Activated CD8-positive, alpha-beta memory T cell treated with anti-CD3 and anti-CD28 coated beads, Interleukin-2, amount 10 ng/mL, durations not matched to agents 7 days and 5 days (primary cell): ENCODE measurements at regions not wholly inside any gene's neighbourhood (a gene's known extent, or its start where the extent isn't known, plus 50 kb on each side); places are given as distances from the start of the nearest gene placed in this dataset.
"Not testable (repeated sequence)": the region's sequence is repeated elsewhere in the genome, so short reads cannot be mapped to it uniquely, and the experiment has no call there.

ENCODE experiments used
- ATAC-seq: fragments of 150-1000 bp; cut with Tn5 transposase; one replicate; pipeline ENCODE4 v1.10.0; 2021; ENCODE audit warnings: moderate library complexity
- CTCF ChIA-PET: fragments of 350-600 bp; sonication (Branson Sonifier 250); formaldehyde crosslinking; loops from one replicate; lab custom pipeline; 2021; ENCODE audit warnings: antibody characterized with exemption; lab: Charles Lee
- DNase-seq: peaks from one replicate; pipeline ENCODE4 v3.0.0-alpha.2; 2020
- H3K27ac Mint-ChIP-seq: one replicate; pipeline ENCODE4 v1.8.0; 2021; ENCODE audit warnings: mild to moderate bottlenecking, mixed read lengths
- H3K27me3 Mint-ChIP-seq: one replicate; pipeline ENCODE4 v1.8.0; 2021; ENCODE audit warnings: mixed read lengths
- H3K36me3 Mint-ChIP-seq: one replicate; pipeline ENCODE4 v1.8.0; 2021; ENCODE audit warnings: mild to moderate bottlenecking, mixed read lengths
- H3K4me1 Mint-ChIP-seq: one replicate; pipeline ENCODE4 v1.8.0; 2021; ENCODE audit warnings: mixed read lengths
- H3K4me3 Mint-ChIP-seq: one replicate; pipeline ENCODE4 v1.8.0; 2021; ENCODE audit warnings: mild to moderate bottlenecking, moderate library complexity, mixed read lengths
- H3K9me3 Mint-ChIP-seq: one replicate; pipeline ENCODE4 v1.8.0; 2022; ENCODE audit warnings: low read depth, mixed read lengths

GRCh38 chr19:31461814-31462539, 112.7 kb upstream of the TSHZ3 start:
- CTCF ChIA-PET, result no interaction called here
- ATAC-seq (no peak), DNase-seq (no peak)
- Mint-ChIP-seq H3K27me3 (no peaks in the 10 kb centered on the region), H3K4me1 (no peaks in the 10 kb centered on the region), H3K27ac (no peak overlapping the region), H3K36me3 (no peaks in the 10 kb centered on the region), H3K9me3 (no peaks in the 10 kb centered on the region), H3K4me3 (no peak overlapping the region)

GRCh38 chr19:31470229-31470939, 121.1 kb upstream of the TSHZ3 start:
- H3K9me3 Mint-ChIP-seq, result no peaks in the 10 kb centered on the region
- H3K27me3 Mint-ChIP-seq, result no peaks in the 10 kb centered on the region
- H3K4me3 Mint-ChIP-seq, result no peak overlapping the region
- DNase-seq, result no peak
- no peak overlapping the region for H3K27ac Mint-ChIP-seq
- H3K4me1 Mint-ChIP-seq, result no peaks in the 10 kb centered on the region
- CTCF ChIA-PET, result no interaction called here
- no peak for ATAC-seq
- H3K36me3 Mint-ChIP-seq, result no peaks in the 10 kb centered on the region

GRCh38 chr19:31470952-31471351, 121.7 kb upstream of the TSHZ3 start:
- Mint-ChIP-seq H3K4me1 (no peaks in the 10 kb centered on the region), H3K27ac (no peak overlapping the region), H3K9me3 (no peaks in the 10 kb centered on the region), H3K36me3 (no peaks in the 10 kb centered on the region), H3K4me3 (no peak overlapping the region), H3K27me3 (no peaks in the 10 kb centered on the region)
- CTCF ChIA-PET, result no interaction called here
- no peak for ATAC-seq
- no peak for DNase-seq

GRCh38 chr19:31478241-31478640, 129.0 kb upstream of the TSHZ3 start:
- CTCF ChIA-PET, result no interaction called here
- ATAC-seq (no peak), DNase-seq (no peak)
- H3K27me3 Mint-ChIP-seq, result no peaks in the 10 kb centered on the region
- no peaks in the 10 kb centered on the region for H3K36me3 Mint-ChIP-seq
- no peak overlapping the region for H3K27ac Mint-ChIP-seq
- H3K9me3 Mint-ChIP-seq, result peaks cover 2% of the 10 kb centered on the region
- no peaks in the 10 kb centered on the region for H3K4me1 Mint-ChIP-seq
- no peak overlapping the region for H3K4me3 Mint-ChIP-seq

- H3K4me3 Mint-ChIP-seq, result no peak overlapping the region
- no peaks in the 10 kb centered on the region for H3K4me1 Mint-ChIP-seq
- no peak overlapping the region for H3K27ac Mint-ChIP-seq
- H3K27me3 Mint-ChIP-seq, result no peaks in the 10 kb centered on the region
- ATAC-seq, result no peak
- H3K9me3 Mint-ChIP-seq, result peaks cover 4% of the 10 kb centered on the region
- CTCF ChIA-PET, result no interaction called here
- no peak for DNase-seq
- no peaks in the 10 kb centered on the region for H3K36me3 Mint-ChIP-seq
Observed at GRCh38 chr19:31483226-31483857, 134.1 kb upstream of the TSHZ3 start.

- H3K27me3 Mint-ChIP-seq, H3K4me1 Mint-ChIP-seq, H3K27ac Mint-ChIP-seq, H3K4me3 Mint-ChIP-seq, DNase-seq, ATAC-seq, H3K9me3 Mint-ChIP-seq, CTCF ChIA-PET, H3K36me3 Mint-ChIP-seq: not testable (repeated sequence)
Observed at GRCh38 chr19:31484858-31485410, 135.7 kb upstream of the TSHZ3 start.

- DNase-seq (no peak), ATAC-seq (no peak)
- Mint-ChIP-seq H3K4me3 (no peak overlapping the region), H3K4me1 (no peaks in the 10 kb centered on the region), H3K27me3 (no peaks in the 10 kb centered on the region), H3K9me3 (peaks cover 4% of the 10 kb centered on the region), H3K27ac (no peak overlapping the region), H3K36me3 (no peaks in the 10 kb centered on the region)
- CTCF ChIA-PET, result no interaction called here
Observed at GRCh38 chr19:31485472-31485871, 136.2 kb upstream of the TSHZ3 start.

GRCh38 chr19:31491242-31491641, 142.0 kb upstream of the TSHZ3 start:
- Mint-ChIP-seq H3K4me3 (no peak overlapping the region), H3K36me3 (no peaks in the 10 kb centered on the region), H3K9me3 (no peaks in the 10 kb centered on the region), H3K27ac (no peak overlapping the region), H3K4me1 (no peaks in the 10 kb centered on the region), H3K27me3 (no peaks in the 10 kb centered on the region)
- CTCF ChIA-PET, result no interaction called here
- no peak for DNase-seq
- no peak for ATAC-seq

- Mint-ChIP-seq H3K4me1 (no peaks in the 10 kb centered on the region), H3K9me3 (no peaks in the 10 kb centered on the region), H3K27me3 (no peaks in the 10 kb centered on the region), H3K36me3 (no peaks in the 10 kb centered on the region), H3K27ac (no peak overlapping the region), H3K4me3 (no peak overlapping the region)
- DNase-seq (no peak), ATAC-seq (no peak)
- CTCF ChIA-PET, result no interaction called here
Observed at GRCh38 chr19:31492050-31492449, 142.8 kb upstream of the TSHZ3 start.

- Mint-ChIP-seq H3K27me3 (no peaks in the 10 kb centered on the region), H3K27ac (no peak overlapping the region), H3K9me3 (no peaks in the 10 kb centered on the region), H3K36me3 (no peaks in the 10 kb centered on the region), H3K4me3 (no peak overlapping the region), H3K4me1 (no peaks in the 10 kb centered on the region)
- CTCF ChIA-PET, result no interaction called here
- DNase-seq (no peak), ATAC-seq (no peak)
Observed at GRCh38 chr19:31496076-31496475, 146.8 kb upstream of the TSHZ3 start.

- DNase-seq (no peak), ATAC-seq (no peak)
- Mint-ChIP-seq H3K36me3 (no peaks in the 10 kb centered on the region), H3K9me3 (no peaks in the 10 kb centered on the region), H3K27me3 (no peaks in the 10 kb centered on the region), H3K4me1 (no peaks in the 10 kb centered on the region), H3K4me3 (no peak overlapping the region), H3K27ac (no peak overlapping the region)
- CTCF ChIA-PET, result interaction anchor here (1.7 kb wide), 1 partner anchor 727 kb away, joined by 3 read pairs; no protein-coding TSS in a partner anchor
Observed at GRCh38 chr19:31497709-31498108, 148.5 kb upstream of the TSHZ3 start.

GRCh38 chr19:31498781-31499180, 149.5 kb upstream of the TSHZ3 start:
- H3K4me3 Mint-ChIP-seq, result no peak overlapping the region
- no peaks in the 10 kb centered on the region for H3K36me3 Mint-ChIP-seq
- no peaks in the 10 kb centered on the region for H3K27me3 Mint-ChIP-seq
- no peaks in the 10 kb centered on the region for H3K9me3 Mint-ChIP-seq
- no peaks in the 10 kb centered on the region for H3K4me1 Mint-ChIP-seq
- CTCF ChIA-PET, result no interaction called here
- ATAC-seq (no peak), DNase-seq (no peak)
- no peak overlapping the region for H3K27ac Mint-ChIP-seq

- H3K36me3 Mint-ChIP-seq, result no peaks in the 10 kb centered on the region
- no peaks in the 10 kb centered on the region for H3K4me1 Mint-ChIP-seq
- H3K27me3 Mint-ChIP-seq, result no peaks in the 10 kb centered on the region
- no peak for ATAC-seq
- no peak overlapping the region for H3K4me3 Mint-ChIP-seq
- no peak overlapping the region for H3K27ac Mint-ChIP-seq
- CTCF ChIA-PET, result no interaction called here
- DNase-seq, result no peak
- no peaks in the 10 kb centered on the region for H3K9me3 Mint-ChIP-seq
Observed at GRCh38 chr19:31499281-31500196, 150.3 kb upstream of the TSHZ3 start.
